Activated naive CD8-positive, alpha-beta T cell (primary cell): ENCODE measurements at regions not wholly inside any gene's neighbourhood (a gene's known extent, or its start where the extent isn't known, plus 50 kb on each side); places are given as distances from the start of the nearest gene placed in this dataset.
"Not testable (repeated sequence)": the region's sequence is repeated elsewhere in the genome, so short reads cannot be mapped to it uniquely, and the experiment has no call there.

Experiments
- H3K27ac Mint-ChIP-seq: one replicate; pipeline ENCODE4 v1.8.0; 2021; ENCODE audit warnings: mixed read lengths
- H3K27me3 Mint-ChIP-seq: one replicate; pipeline ENCODE4 v1.8.0; 2021; ENCODE audit warnings: mixed read lengths
- H3K36me3 Mint-ChIP-seq: one replicate; pipeline ENCODE4 v1.8.0; 2021; ENCODE audit warnings: mixed read lengths
- H3K4me1 Mint-ChIP-seq: one replicate; pipeline ENCODE4 v1.8.0; 2021; ENCODE audit warnings: low read depth, mixed read lengths
- H3K4me3 Mint-ChIP-seq: one replicate; pipeline ENCODE4 v1.8.0; 2021; ENCODE audit warnings: mild to moderate bottlenecking, mixed read lengths
- H3K9me3 Mint-ChIP-seq: one replicate; pipeline ENCODE4 v1.8.0; 2021; ENCODE audit warnings: low read depth, mixed read lengths

DNA sequence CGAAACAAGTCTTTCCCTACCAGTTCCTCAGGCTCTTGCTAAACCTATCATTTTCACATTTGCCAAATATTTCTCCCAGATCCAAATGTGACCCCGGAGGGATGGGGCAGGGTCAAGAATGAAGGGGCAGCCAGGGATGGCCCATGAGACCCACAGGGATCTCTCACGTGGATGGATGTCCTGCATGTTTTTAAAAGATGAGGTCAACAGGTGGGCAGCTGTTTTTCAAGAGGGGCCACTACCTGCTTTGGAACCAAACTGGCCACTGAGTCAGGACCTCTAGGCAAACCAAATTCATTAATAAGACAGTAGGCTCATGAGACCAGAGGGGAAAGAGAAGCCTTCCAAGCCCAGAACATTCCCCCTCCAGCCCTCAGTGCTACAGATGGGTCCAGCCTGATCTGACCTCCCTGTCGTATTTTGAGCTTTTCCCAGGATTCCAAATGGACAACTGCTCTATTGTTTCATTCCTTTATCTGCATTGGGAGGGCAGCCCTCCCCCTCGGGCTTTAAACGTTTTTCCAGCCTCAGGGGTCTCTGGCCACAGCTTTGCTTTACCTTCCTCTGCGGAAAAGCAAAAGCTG is 252.5 kb upstream of the IRF2BP2 start:
- no peak overlapping the region for H3K4me3 Mint-ChIP-seq
- H3K4me1 Mint-ChIP-seq = peaks cover 10% of the 10 kb centered on the region
- H3K9me3 Mint-ChIP-seq = no peaks in the 10 kb centered on the region
- H3K27ac Mint-ChIP-seq = no peak overlapping the region
- no peaks in the 10 kb centered on the region for H3K36me3 Mint-ChIP-seq
- no peaks in the 10 kb centered on the region for H3K27me3 Mint-ChIP-seq

DNA sequence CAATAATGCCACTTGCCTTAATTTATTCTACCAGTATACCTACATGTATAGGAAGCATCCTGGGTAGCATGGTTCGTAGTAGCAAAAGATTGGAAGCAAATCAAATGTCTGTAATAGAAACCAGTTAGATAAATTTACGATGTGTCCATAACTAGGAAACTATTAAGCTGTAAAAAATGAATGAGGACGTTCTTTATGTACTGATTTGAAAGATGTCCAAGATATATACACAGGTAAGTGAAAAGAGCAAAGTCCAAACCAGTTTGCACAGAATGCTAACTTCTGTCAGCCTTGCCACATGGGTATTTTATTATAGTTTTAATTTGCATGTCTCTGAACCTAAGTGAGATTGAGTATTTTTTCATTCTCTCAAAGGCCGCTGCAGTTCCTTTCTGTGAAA is 251.8 kb upstream of the IRF2BP2 start:
- H3K4me3 Mint-ChIP-seq = no peak overlapping the region
- H3K9me3 Mint-ChIP-seq = no peaks in the 10 kb centered on the region
- no peaks in the 10 kb centered on the region for H3K27me3 Mint-ChIP-seq
- no peaks in the 10 kb centered on the region for H3K36me3 Mint-ChIP-seq
- H3K27ac Mint-ChIP-seq = no peak overlapping the region
- peaks cover 8% of the 10 kb centered on the region for H3K4me1 Mint-ChIP-seq

DNA sequence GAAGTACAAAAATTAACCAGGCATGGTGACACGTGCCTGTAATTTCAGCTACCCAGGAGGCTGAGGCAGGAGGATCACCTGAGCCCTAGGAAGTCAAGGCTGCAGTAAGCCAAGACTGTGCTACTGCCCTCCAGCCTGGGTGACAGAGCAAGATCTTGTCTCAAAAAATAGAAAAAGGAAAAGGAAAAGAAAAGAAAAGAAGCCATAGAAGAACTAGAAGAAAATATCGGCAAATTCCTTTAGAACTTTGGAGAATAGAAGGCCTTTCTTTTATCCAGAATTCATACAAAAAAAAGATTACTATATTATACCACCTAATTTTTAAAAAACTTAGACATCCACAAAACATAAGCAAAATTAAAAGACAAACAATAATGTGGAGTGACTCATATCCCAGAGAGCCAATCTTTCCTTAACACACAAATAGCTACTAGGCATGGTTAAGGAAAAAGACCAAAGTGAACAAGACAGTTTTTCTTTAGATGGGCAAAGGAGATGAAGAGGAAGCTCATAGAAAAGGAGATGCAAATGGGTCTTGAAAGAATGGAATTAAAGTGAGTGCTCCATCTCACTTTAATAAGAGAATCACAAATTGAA is 251.1 kb upstream of the IRF2BP2 start:
- Mint-ChIP-seq H3K27me3 (no peaks in the 10 kb centered on the region), H3K36me3 (no peaks in the 10 kb centered on the region), H3K9me3 (no peaks in the 10 kb centered on the region), H3K4me1 (peaks cover 5% of the 10 kb centered on the region), H3K27ac (no peak overlapping the region), H3K4me3 (no peak overlapping the region)

DNA sequence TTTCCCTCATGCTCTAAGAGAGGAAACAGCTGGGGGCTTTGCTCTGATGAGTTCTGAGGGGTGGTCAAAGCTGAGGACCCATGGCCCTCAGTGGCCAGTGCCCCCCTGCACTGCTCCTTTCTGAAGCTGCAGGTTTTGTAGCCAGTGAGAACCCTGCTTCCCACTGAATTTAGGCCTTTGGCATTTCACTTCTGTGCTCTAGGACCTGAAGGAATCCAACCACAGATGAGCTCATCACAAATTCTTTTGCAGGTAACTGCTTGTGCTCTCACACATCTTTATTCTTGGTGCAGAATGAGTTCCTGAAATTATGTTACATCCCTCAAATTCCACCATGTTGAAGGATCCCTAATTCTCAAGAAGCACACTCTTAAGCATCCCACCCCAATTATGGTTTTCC is 248.7 kb upstream of the IRF2BP2 start:
- peaks cover 5% of the 10 kb centered on the region for H3K4me1 Mint-ChIP-seq
- H3K27me3 Mint-ChIP-seq = no peaks in the 10 kb centered on the region
- no peaks in the 10 kb centered on the region for H3K9me3 Mint-ChIP-seq
- no peak overlapping the region for H3K4me3 Mint-ChIP-seq
- H3K27ac Mint-ChIP-seq = no peak overlapping the region
- no peaks in the 10 kb centered on the region for H3K36me3 Mint-ChIP-seq

DNA sequence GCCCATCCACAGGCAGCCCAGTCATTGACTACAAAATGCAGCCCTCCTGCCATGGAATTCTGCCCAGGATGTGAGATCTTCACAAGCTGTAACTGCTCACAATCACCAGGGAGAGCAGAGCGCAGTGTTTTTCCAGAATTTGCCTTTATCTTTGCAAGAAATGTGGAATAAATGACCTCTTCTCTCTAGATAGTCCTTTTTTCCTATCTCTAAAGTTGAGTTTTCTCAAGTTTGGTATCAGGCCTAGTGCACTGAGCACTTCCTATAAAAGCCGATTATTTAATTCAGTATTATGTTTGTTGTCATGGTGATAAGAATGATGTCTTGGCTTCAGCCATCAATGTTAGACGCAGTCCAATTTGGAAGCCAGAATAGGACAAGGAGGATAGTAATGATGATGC is 246.9 kb upstream of the IRF2BP2 start:
- H3K4me1 Mint-ChIP-seq = peaks cover 2% of the 10 kb centered on the region
- H3K36me3 Mint-ChIP-seq = no peaks in the 10 kb centered on the region
- H3K4me3 Mint-ChIP-seq = no peak overlapping the region
- H3K27ac Mint-ChIP-seq = no peak overlapping the region
- no peaks in the 10 kb centered on the region for H3K9me3 Mint-ChIP-seq
- no peaks in the 10 kb centered on the region for H3K27me3 Mint-ChIP-seq

DNA sequence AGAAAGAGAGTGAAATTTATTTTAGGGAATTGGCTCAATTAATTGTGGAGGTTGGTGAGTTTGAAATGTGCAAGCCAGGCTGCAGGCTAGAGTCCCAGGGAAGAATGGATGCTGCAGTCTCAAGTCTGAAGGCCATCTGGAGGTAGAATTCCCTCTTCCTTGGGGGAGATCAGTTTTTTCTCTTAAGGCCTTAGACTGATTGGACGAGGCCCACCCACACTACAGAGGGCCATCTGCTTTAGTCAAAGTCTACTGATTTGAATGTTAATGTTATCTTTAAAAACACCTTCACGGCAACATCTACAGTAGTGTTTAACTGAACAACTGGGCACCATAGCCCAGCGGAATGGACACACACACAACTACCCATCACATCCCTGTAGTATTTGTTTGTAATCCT is 245.9 kb upstream of the IRF2BP2 start:
- Mint-ChIP-seq H3K4me1 (peaks cover 8% of the 10 kb centered on the region), H3K36me3 (no peaks in the 10 kb centered on the region), H3K9me3 (no peaks in the 10 kb centered on the region), H3K4me3 (no peak overlapping the region), H3K27ac (no peak overlapping the region), H3K27me3 (no peaks in the 10 kb centered on the region)

DNA sequence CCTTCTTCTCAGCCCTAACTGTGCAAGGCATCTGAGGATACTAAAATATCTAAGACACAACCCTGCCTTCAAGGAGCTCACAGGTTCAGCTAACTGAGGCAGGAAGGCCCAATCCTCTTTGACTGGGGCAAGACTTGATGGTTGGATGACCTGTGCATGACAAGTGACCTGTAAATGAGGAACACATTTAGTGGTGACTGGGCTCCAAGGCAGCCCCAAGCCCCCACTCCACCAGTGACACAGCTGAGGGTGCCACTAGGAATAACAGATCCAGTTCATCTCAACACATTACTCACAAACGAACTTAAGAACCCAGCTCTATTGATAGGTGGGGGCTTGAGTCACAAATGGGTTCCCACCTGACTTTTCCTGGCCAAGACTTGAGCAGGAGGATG is 244.7 kb upstream of the IRF2BP2 start:
- Mint-ChIP-seq H3K4me3 (no peak overlapping the region), H3K4me1 (peaks cover 16% of the 10 kb centered on the region), H3K27me3 (no peaks in the 10 kb centered on the region), H3K9me3 (no peaks in the 10 kb centered on the region), H3K36me3 (no peaks in the 10 kb centered on the region), H3K27ac (no peak overlapping the region)

DNA sequence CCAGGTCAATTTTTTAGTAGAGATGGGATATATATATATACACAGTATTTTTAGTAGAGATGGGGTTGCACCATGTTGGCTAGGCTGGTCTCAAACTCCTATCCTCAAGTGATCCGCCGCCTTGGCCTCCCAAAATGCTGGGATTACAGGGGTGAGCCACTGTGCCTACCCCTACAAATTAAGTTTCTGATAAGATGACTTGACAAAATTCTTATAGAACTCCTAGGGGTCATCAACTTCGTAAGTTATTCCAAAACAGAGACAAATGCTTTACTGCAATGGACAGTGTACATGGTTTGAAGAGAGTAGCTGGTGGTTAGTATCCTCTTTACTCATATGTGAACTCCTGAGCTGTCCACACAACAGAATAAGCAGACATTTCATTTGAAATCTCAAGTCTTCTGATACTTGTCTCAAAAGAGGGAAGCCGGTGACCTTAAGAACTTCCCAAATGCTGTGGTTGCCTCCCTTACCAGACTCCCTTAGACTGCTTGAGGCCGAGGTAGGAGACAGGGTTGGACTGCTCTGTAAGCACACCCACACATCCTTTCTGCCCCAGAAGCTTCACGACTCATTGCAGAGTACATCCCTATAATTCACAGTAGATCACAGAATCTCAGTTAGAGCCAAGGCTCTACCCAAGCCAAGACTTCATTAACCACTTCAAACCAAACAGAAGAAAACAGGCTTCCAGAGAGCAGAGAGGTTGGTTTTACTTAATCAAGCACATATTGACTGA is 244.1 kb upstream of the IRF2BP2 start:
- H3K4me3 Mint-ChIP-seq = no peak overlapping the region
- H3K4me1 Mint-ChIP-seq = peaks cover 22% of the 10 kb centered on the region
- no peaks in the 10 kb centered on the region for H3K9me3 Mint-ChIP-seq
- no peaks in the 10 kb centered on the region for H3K36me3 Mint-ChIP-seq
- H3K27me3 Mint-ChIP-seq = no peaks in the 10 kb centered on the region
- H3K27ac Mint-ChIP-seq = no peak overlapping the region

DNA sequence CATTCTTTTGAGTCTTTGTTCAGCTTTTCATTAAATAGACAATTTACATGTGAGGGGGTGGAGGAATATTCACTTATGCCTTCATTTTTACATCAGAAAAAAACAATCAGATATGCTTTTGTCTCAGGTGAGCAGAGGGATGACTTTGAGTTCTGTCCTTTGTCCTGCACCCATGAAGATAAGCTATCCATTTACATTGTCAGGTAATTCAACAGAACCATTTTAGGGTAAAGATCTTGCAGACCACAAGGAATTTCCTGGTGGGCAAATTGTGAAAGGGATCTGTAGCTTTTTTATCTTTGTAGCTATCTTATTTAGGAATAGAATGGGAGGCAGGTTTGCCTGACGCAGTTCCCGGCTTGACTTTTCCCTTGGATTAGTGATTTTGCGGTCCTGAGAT is 242.7 kb upstream of the IRF2BP2 start:
- no peaks in the 10 kb centered on the region for H3K36me3 Mint-ChIP-seq
- H3K9me3 Mint-ChIP-seq = no peaks in the 10 kb centered on the region
- no peak overlapping the region for H3K27ac Mint-ChIP-seq
- no peaks in the 10 kb centered on the region for H3K27me3 Mint-ChIP-seq
- H3K4me3 Mint-ChIP-seq = no peak overlapping the region
- peaks cover 26% of the 10 kb centered on the region for H3K4me1 Mint-ChIP-seq

DNA sequence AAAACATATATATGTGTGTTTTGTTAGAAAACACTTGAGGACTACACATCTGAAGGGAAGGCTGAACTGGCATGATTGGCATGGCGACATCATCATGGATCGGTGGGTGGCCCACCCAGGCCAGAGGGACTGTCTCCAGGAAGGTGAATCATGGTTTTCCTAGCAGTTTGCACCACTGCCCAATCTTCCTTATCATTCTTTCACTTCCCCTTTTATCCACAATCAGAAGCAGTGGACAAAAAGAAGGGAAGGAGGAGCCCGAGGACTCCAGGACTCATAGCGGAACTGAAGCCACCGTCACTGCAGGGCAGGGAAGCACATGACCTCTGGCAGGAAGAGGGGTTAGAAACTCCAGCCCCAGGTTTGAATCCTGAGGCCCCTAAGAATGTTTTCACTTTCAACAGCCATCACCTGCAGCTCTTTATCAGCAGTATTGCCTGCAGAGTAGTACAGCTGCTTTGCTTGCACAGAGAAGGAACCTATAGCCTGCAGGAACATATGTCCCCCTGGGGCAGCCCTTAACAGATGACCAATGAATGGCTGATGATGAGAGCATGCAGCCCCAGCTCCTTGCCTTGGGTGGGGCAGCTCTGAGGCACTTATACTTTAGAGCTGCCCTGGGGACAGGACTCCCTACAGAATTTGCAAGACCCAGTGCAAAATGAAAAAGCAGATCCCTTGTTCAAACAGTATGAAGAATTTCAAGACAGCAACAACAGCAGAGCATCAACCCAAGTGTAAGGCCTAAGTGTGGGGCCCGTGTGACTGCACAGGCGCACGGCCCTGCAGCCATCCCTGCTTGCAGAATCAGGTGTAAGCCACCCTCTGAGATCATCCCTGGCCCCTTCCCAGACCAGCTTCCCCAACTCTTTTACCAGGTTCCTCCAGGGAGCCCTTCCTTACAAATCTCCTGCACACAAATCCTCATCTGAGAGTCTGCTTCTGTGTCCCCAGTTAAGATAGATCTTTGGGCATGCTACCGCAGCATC is 241.8 kb upstream of the IRF2BP2 start:
- Mint-ChIP-seq H3K4me3 (no peak overlapping the region), H3K36me3 (no peaks in the 10 kb centered on the region), H3K27me3 (no peaks in the 10 kb centered on the region), H3K27ac (peak overlapping the region; percentile 23), H3K4me1 (peaks cover 29% of the 10 kb centered on the region), H3K9me3 (no peaks in the 10 kb centered on the region)

DNA sequence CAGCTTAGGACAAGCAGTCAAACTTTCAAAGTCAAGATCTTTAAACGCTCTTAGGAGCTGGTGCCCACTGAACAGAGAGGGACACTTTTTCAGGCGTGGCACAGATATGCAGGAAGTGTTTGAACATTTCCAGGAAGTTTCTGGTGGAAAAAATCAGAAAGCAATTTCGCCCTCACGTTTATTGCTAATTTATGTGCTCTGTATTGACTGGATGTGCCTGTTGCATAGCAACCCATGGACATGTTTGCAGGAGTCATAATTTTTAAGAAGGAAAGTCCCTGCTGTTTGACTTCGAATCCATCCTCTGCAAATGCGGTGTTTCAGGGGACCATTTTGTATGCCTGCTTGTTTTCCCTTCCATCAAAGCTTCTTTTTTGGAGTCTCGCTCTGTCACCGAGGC is 239.9 kb upstream of the IRF2BP2 start:
- Mint-ChIP-seq H3K4me3 (no peak overlapping the region), H3K36me3 (no peaks in the 10 kb centered on the region), H3K9me3 (no peaks in the 10 kb centered on the region), H3K27ac (no peak overlapping the region), H3K27me3 (no peaks in the 10 kb centered on the region), H3K4me1 (peaks cover 48% of the 10 kb centered on the region)

DNA sequence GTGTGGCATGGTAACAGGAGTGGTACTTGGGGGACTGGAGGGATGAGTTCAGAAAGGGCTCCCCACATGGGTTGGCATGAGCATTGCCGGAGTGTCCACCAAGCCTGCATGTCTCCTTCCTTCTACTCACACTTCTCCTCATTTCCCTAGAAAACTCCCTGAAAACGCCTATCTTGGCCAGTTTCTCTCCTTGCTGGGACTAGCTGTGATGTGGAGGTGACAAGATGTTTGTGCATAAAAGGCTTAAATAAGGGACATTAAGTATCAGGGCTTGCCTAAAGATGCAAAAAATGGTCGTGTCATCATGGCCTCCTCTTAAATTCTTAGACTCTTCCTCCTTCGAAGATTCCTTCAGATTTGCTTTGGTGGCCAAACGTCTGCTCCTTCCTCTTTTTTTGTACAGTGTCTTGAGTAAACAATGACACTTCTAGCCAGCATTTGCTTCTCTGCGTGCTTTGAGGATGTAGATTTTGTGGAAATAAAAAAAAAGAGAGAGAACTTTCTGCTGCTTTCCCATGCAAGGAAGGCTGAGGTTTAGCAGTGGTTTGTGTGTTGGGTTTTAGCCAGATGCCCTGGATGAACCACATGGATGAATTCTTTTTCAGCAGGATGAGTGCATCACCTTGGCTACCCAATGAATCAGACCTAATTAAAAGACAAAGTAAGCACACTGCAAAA is 239.1 kb upstream of the IRF2BP2 start:
- H3K9me3 Mint-ChIP-seq = no peaks in the 10 kb centered on the region
- H3K4me3 Mint-ChIP-seq = no peak overlapping the region
- peaks cover 55% of the 10 kb centered on the region for H3K4me1 Mint-ChIP-seq
- H3K27me3 Mint-ChIP-seq = no peaks in the 10 kb centered on the region
- no peak overlapping the region for H3K27ac Mint-ChIP-seq
- no peaks in the 10 kb centered on the region for H3K36me3 Mint-ChIP-seq

DNA sequence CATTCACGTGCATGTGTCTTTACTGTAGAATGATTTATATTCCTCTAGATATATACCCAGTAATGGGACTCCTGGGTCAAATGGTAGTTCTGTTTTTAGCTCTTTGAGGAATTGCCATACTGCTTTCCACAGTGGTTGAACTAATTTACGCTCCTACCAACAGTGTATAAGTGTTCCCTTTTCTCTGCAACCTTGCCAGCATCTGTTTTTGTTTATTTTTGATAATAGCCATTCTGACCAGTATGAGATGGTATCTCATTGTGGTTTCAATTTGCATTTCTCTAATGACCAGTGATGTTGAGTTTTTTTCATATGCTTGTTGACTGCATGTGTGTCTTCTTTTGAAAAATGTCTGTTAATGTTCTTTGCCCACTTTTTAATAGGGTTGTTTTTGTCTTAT is 236.8 kb upstream of the IRF2BP2 start:
- peak overlapping the region; percentile 37 for H3K27ac Mint-ChIP-seq
- peak overlapping the region; percentile 19 for H3K4me3 Mint-ChIP-seq
- peaks cover 75% of the 10 kb centered on the region for H3K4me1 Mint-ChIP-seq
- H3K36me3 Mint-ChIP-seq, H3K27me3 Mint-ChIP-seq, H3K9me3 Mint-ChIP-seq: not testable (repeated sequence)

DNA sequence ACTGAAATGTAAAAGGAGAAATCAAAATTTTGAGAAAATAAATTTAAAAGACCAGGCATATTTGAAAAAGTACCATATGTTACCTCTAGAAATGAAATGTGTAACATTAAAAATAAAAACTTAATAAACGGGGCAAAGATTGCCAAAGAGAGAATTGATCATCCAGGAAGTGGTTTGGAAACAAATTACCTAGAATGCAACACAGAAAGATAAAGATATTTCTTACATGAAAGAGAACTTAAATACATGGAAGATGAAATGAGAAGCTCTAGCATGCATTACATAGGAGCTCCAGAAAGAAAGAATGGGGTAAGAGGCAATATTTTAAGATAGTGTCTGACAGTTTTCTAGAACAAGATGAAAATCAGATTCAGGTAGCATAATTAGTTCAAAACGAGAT is 235.9 kb upstream of the IRF2BP2 start:
- no peaks in the 10 kb centered on the region for H3K9me3 Mint-ChIP-seq
- H3K4me1 Mint-ChIP-seq = peaks cover 76% of the 10 kb centered on the region
- no peaks in the 10 kb centered on the region for H3K27me3 Mint-ChIP-seq
- peak overlapping the region; percentile 91 for H3K27ac Mint-ChIP-seq
- H3K36me3 Mint-ChIP-seq = no peaks in the 10 kb centered on the region
- no peak overlapping the region for H3K4me3 Mint-ChIP-seq
